ENCODE measurements at regions not wholly inside any gene's neighbourhood (a gene's known extent, or its start where the extent isn't known, plus 50 kb on each side); places are given as distances from the start of the nearest gene placed in this dataset.

DNA sequence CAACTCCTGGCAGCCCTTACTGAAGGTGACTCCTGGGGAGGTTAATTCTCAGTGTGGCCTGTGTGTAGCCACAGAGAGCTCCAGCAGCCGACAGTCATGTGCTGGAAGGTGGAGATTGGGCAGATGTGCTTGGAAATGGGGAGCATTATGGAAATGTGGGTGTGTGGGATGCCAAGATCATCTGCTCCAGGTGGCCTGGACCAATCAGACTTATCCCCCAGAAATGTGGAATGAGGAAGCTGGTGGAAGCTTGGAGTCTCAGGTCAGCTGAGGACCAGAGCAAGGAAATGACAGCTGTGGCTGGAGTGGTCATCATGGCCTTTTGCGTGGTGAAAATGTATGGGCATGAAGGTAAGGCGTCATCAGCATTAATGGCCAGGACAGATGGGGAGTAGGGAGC is 234.0 kb downstream of the MIAT start:
- no peak for ATAC-seq
- TF ChIP-seq TOX (CRISPR knock-in tag; IDR thresholded peaks at IDR 0.05; ENCODE audit: borderline replicate concordance) (no peak), ZNF8 (CRISPR knock-in tag; IDR thresholded peaks at IDR 0.05) (no peak), ISL1 (CRISPR knock-in tag; IDR thresholded peaks at IDR 0.05) (no peak), ZNF70 (CRISPR knock-in tag; IDR thresholded peaks at IDR 0.05) (no peak), ESRRG (CRISPR knock-in tag; IDR thresholded peaks at IDR 0.05) (no peak), ARNTL (CRISPR knock-in tag; IDR thresholded peaks at IDR 0.05; ENCODE audit: borderline replicate concordance, low read depth) (no peak), RARB (CRISPR knock-in tag; IDR thresholded peaks at IDR 0.05) (no peak), TCF4 (CRISPR knock-in tag; IDR thresholded peaks at IDR 0.05; ENCODE audit: borderline replicate concordance) (no peak), OSR1 (CRISPR knock-in tag; IDR thresholded peaks at IDR 0.05) (no peak), BACH2 (CRISPR knock-in tag; IDR thresholded peaks at IDR 0.05; ENCODE audit: borderline replicate concordance) (no peak)
- TF ChIP-seq, protein P1, sequence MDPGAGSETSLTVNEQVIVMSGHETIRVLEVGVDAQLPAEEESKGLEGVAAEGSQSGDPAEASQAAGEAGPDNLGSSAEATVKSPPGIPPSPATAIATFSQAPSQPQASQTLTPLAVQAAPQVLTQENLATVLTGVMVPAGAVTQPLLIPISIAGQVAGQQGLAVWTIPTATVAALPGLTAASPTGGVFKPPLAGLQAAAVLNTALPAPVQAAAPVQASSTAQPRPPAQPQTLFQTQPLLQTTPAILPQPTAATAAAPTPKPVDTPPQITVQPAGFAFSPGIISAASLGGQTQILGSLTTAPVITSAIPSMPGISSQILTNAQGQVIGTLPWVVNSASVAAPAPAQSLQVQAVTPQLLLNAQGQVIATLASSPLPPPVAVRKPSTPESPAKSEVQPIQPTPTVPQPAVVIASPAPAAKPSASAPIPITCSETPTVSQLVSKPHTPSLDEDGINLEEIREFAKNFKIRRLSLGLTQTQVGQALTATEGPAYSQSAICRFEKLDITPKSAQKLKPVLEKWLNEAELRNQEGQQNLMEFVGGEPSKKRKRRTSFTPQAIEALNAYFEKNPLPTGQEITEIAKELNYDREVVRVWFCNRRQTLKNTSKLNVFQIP (CRISPR knock-in tag; IDR thresholded peaks at IDR 0.05; ENCODE audit: borderline replicate concordance, low read depth), result no peak
- TF ChIP-seq, protein P2, sequence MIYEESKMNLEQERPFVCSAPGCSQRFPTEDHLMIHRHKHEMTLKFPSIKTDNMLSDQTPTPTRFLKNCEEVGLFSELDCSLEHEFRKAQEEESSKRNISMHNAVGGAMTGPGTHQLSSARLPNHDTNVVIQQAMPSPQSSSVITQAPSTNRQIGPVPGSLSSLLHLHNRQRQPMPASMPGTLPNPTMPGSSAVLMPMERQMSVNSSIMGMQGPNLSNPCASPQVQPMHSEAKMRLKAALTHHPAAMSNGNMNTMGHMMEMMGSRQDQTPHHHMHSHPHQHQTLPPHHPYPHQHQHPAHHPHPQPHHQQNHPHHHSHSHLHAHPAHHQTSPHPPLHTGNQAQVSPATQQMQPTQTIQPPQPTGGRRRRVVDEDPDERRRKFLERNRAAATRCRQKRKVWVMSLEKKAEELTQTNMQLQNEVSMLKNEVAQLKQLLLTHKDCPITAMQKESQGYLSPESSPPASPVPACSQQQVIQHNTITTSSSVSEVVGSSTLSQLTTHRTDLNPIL (CRISPR knock-in tag; IDR thresholded peaks at IDR 0.05; ENCODE audit: low read depth), result no peak

DNA sequence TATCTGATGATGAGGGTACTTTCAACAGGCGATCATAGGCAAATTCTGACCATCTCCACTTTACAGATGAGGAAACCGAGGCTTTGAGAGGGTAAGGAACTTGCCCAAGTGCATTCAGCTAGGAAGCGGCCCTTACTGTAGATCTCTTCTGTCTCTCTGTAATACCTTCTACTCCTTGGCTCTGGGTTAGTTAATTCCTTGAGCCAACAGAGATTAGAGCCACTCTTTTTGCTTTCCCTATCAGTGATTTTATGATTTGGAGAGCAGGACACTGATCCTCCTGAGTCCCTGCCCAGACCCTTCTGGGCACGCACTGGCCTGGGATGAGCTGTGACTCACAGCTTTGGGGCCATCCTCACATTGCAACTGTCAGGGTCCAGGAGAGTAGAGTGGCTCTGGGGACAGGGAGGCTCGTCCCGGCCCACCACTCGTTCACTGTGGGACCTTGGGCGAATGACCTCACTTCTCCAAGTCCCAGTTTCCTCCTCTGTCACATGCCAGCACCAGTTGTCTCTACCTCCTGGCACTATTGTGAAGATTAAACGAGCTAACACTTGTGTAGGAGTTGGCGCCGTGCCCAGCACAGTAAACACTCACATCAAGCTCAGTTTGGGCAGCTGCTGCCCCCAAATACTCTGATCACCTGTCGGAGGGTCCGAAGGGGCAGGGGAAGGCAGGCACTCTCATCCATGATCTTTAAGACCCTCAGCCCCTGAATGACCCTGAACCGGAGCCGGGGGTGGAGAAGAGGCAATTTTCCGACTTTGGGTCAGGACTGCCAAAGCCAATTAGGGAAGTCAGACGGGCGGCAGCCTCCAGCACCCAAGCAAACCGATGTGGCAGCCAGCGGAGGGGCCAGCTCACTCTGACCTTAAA is 235.0 kb downstream of the MIAT start:
- TF ChIP-seq SNAI2 (CRISPR knock-in tag; IDR thresholded peaks at IDR 0.05) (no peak), BACH2 (CRISPR knock-in tag; IDR thresholded peaks at IDR 0.05; ENCODE audit: borderline replicate concordance) (no peak), ZNF70 (CRISPR knock-in tag; IDR thresholded peaks at IDR 0.05) (no peak), GLIS3 (CRISPR knock-in tag; IDR thresholded peaks at IDR 0.05) (no peak), ARNTL (CRISPR knock-in tag; IDR thresholded peaks at IDR 0.05; ENCODE audit: borderline replicate concordance, low read depth) (no peak), ZNF565 (CRISPR knock-in tag; conservative IDR thresholded peaks at IDR 0.05; ENCODE audit: low read depth) (no peak)
- TF ChIP-seq, protein P3, sequence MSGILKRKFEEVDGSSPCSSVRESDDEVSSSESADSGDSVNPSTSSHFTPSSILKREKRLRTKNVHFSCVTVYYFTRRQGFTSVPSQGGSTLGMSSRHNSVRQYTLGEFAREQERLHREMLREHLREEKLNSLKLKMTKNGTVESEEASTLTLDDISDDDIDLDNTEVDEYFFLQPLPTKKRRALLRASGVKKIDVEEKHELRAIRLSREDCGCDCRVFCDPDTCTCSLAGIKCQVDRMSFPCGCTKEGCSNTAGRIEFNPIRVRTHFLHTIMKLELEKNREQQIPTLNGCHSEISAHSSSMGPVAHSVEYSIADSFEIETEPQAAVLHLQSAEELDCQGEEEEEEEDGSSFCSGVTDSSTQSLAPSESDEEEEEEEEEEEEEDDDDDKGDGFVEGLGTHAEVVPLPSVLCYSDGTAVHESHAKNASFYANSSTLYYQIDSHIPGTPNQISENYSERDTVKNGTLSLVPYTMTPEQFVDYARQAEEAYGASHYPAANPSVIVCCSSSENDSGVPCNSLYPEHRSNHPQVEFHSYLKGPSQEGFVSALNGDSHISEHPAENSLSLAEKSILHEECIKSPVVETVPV (CRISPR knock-in tag; IDR thresholded peaks at IDR 0.05), result no peak
- TF ChIP-seq, protein P4, sequence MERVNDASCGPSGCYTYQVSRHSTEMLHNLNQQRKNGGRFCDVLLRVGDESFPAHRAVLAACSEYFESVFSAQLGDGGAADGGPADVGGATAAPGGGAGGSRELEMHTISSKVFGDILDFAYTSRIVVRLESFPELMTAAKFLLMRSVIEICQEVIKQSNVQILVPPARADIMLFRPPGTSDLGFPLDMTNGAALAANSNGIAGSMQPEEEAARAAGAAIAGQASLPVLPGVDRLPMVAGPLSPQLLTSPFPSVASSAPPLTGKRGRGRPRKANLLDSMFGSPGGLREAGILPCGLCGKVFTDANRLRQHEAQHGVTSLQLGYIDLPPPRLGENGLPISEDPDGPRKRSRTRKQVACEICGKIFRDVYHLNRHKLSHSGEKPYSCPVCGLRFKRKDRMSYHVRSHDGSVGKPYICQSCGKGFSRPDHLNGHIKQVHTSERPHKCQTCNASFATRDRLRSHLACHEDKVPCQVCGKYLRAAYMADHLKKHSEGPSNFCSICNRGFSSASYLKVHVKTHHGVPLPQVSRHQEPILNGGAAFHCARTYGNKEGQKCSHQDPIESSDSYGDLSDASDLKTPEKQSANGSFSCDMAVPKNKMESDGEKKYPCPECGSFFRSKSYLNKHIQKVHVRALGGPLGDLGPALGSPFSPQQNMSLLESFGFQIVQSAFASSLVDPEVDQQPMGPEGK (CRISPR knock-in tag; IDR thresholded peaks at IDR 0.05; ENCODE audit: borderline replicate concordance), result no peak
- peak; percentile 22 for ATAC-seq

DNA sequence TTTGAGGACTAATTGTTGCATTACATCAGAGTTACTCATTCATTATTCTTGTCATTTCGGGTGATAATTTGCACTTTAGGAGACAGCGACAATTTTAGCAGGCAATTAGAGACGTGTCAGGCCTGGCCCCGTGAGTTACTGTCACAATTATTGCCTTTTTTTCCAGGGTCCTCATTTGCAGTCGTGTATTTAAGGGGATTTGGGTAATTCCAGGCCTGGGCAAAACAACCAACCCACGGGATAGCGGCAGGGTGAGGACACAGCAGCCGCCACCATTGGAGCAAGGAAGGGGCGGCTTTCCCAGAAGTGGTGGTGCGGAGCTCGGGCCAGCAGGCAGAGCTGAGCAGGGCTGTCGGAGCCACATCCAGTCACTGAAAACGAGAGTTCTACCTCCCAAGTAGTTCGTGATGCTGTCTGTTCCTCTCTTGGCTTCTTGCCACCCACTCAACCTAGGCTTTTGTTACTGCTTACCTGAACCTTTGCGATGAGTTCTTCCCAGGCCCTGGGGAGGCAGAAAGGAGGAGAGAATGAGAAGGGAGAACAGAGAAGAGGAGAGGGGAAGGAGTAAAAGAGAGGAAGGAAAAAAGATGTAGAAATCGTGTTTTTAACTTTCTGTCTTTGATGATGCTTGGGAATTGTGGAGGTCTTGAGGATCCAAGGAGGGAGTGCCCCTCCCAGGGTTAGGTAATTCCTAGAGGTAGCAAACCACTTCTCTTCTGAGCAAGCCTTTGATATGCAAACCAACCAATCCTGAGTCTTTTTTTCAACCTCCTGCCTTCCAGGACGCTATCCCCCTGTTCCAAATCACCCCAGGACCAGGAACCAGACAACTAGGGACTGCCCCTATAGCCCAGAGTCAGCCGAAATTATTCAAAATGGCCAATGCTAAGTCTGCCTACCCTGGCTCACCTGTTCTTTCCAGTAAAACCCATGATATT is 236.1 kb downstream of the MIAT start:
- ATAC-seq, result no peak
- no peak for TF ChIP-seq ZC3H10 (CRISPR knock-in tag; IDR thresholded peaks at IDR 0.05)
- TF ChIP-seq SNAI2 (CRISPR knock-in tag; IDR thresholded peaks at IDR 0.05), result no peak
- TF ChIP-seq TOX (CRISPR knock-in tag; IDR thresholded peaks at IDR 0.05; ENCODE audit: borderline replicate concordance), result no peak
- no peak for TF ChIP-seq ISL1 (CRISPR knock-in tag; IDR thresholded peaks at IDR 0.05)
- TF ChIP-seq ARNTL (CRISPR knock-in tag; IDR thresholded peaks at IDR 0.05; ENCODE audit: borderline replicate concordance, low read depth), result no peak
- TF ChIP-seq, protein P5, sequence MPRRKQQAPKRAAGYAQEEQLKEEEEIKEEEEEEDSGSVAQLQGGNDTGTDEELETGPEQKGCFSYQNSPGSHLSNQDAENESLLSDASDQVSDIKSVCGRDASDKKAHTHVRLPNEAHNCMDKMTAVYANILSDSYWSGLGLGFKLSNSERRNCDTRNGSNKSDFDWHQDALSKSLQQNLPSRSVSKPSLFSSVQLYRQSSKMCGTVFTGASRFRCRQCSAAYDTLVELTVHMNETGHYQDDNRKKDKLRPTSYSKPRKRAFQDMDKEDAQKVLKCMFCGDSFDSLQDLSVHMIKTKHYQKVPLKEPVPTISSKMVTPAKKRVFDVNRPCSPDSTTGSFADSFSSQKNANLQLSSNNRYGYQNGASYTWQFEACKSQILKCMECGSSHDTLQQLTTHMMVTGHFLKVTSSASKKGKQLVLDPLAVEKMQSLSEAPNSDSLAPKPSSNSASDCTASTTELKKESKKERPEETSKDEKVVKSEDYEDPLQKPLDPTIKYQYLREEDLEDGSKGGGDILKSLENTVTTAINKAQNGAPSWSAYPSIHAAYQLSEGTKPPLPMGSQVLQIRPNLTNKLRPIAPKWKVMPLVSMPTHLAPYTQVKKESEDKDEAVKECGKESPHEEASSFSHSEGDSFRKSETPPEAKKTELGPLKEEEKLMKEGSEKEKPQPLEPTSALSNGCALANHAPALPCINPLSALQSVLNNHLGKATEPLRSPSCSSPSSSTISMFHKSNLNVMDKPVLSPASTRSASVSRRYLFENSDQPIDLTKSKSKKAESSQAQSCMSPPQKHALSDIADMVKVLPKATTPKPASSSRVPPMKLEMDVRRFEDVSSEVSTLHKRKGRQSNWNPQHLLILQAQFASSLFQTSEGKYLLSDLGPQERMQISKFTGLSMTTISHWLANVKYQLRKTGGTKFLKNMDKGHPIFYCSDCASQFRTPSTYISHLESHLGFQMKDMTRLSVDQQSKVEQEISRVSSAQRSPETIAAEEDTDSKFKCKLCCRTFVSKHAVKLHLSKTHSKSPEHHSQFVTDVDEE (CRISPR knock-in tag; IDR thresholded peaks at IDR 0.05), result no peak
- TF ChIP-seq, protein P3 (CRISPR knock-in tag; IDR thresholded peaks at IDR 0.05), result no peak
- TF ChIP-seq, protein P1 (CRISPR knock-in tag; IDR thresholded peaks at IDR 0.05; ENCODE audit: borderline replicate concordance, low read depth), result no peak
- TF ChIP-seq, protein P2 (CRISPR knock-in tag; IDR thresholded peaks at IDR 0.05; ENCODE audit: low read depth), result no peak
- no peak for TF ChIP-seq ZFP3 (CRISPR knock-in tag; IDR thresholded peaks at IDR 0.05)
